Endometrium (tissue), 2 donors: ENCODE measurements at regions not wholly inside any gene's neighbourhood (a gene's known extent, or its start where the extent isn't known, plus 50 kb on each side); places are given as distances from the start of the nearest gene placed in this dataset.

Experiments
- FAIRE-seq: peaks from 2 replicates; lab custom pipeline; 2012; peaks lifted over from hg19 to GRCh38; lab: Jason Lieb, UNC
- donor health status: control.
- donor health status: control.

GRCh38 chr17:68812876-68813584 lies 142.2 kb downstream of the ABCA8 start:
- FAIRE-seq = no peak

GRCh38 chr17:68809148-68809547 lies 146.0 kb downstream of the ABCA8 start:
- FAIRE-seq = no peak

GRCh38 chr17:68807998-68808772 lies 147.0 kb downstream of the ABCA8 start:
- no peak for FAIRE-seq

GRCh38 chr17:68805609-68806008 lies 149.6 kb downstream of the ABCA8 start:
- no peak for FAIRE-seq

GRCh38 chr17:68804777-68805520 lies 150.2 kb downstream of the ABCA8 start:
- no peak for FAIRE-seq

GRCh38 chr17:68803164-68803929 lies 151.8 kb downstream of the ABCA8 start:
- FAIRE-seq = no peak

GRCh38 chr17:68801335-68802247 lies 153.6 kb downstream of the ABCA8 start:
- FAIRE-seq = no peak

GRCh38 chr17:68800751-68801150 lies 154.4 kb downstream of the ABCA8 start:
- FAIRE-seq = peak; percentile 87

- FAIRE-seq = peak; percentile 74
Observed at GRCh38 chr17:68794636-68795434, 160.4 kb downstream of the ABCA8 start.

GRCh38 chr17:68792873-68793272 lies 162.3 kb downstream of the ABCA8 start:
- no peak for FAIRE-seq

GRCh38 chr17:68792042-68792685 lies 163.0 kb downstream of the ABCA8 start:
- no peak for FAIRE-seq

- FAIRE-seq = no peak
Observed at GRCh38 chr17:68790931-68791330, 164.3 kb downstream of the ABCA8 start.

GRCh38 chr17:68790492-68790891 lies 164.7 kb downstream of the ABCA8 start:
- no peak for FAIRE-seq

- no peak for FAIRE-seq
Observed at GRCh38 chr17:68789203-68789962, 165.8 kb downstream of the ABCA8 start.

GRCh38 chr17:68785565-68786486 lies 169.4 kb downstream of the ABCA8 start:
- FAIRE-seq = no peak

- FAIRE-seq = no peak
Observed at GRCh38 chr17:68784431-68784830, 170.8 kb downstream of the ABCA8 start.

GRCh38 chr17:68783861-68784260 lies 171.3 kb downstream of the ABCA8 start:
- no peak for FAIRE-seq

GRCh38 chr17:68782789-68783188 lies 172.4 kb downstream of the ABCA8 start:
- no peak for FAIRE-seq
